Activated CD8-positive, alpha-beta T cell treated with anti-CD3 and anti-CD28 coated beads for 36 hours (primary cell): ENCODE measurements at regions not wholly inside any gene's neighbourhood (a gene's known extent, or its start where the extent isn't known, plus 50 kb on each side); places are given as distances from the start of the nearest gene placed in this dataset.
"Not testable (repeated sequence)": the region's sequence is repeated elsewhere in the genome, so short reads cannot be mapped to it uniquely, and the experiment has no call there.

Experiments
- ATAC-seq: fragments of 200-7000 bp; cut with Tn5 transposase; one replicate; pipeline ENCODE4 v1.10.0; 2021; ENCODE audit warnings: mild to moderate bottlenecking, moderate library complexity
- CTCF ChIA-PET: fragments of 350-600 bp; sonication (Branson Sonifier 250); formaldehyde crosslinking; loops from one replicate; lab custom pipeline; 2021; ENCODE audit warnings: antibody characterized with exemption; lab: Charles Lee
- POLR2A ChIA-PET: fragments of 350-600 bp; sonication (Branson Sonifier 250); formaldehyde crosslinking; loops from one replicate; lab custom pipeline; 2021; ENCODE audit warnings: antibody characterized with exemption; lab: Charles Lee
- DNase-seq: peaks from one replicate; pipeline ENCODE4 v3.0.0-alpha.2; 2020
- H3K27ac Mint-ChIP-seq: one replicate; pipeline ENCODE4 v1.8.0; 2021; ENCODE audit warnings: mild to moderate bottlenecking, mixed read lengths
- H3K27me3 Mint-ChIP-seq: one replicate; pipeline ENCODE4 v1.8.0; 2021; ENCODE audit warnings: mixed read lengths
- H3K36me3 Mint-ChIP-seq: one replicate; pipeline ENCODE4 v1.8.0; 2021; ENCODE audit warnings: low read depth, mixed read lengths
- H3K4me1 Mint-ChIP-seq: one replicate; pipeline ENCODE4 v1.8.0; 2021; ENCODE audit warnings: low read depth, mixed read lengths
- H3K4me3 Mint-ChIP-seq: one replicate; pipeline ENCODE4 v1.8.0; 2021; ENCODE audit warnings: mild to moderate bottlenecking, moderate library complexity, mixed read lengths
- H3K9me3 Mint-ChIP-seq: one replicate; pipeline ENCODE4 v1.8.0; 2021; ENCODE audit warnings: mixed read lengths
- intact Hi-C: fragments of 100-400 bp; cut with micrococcal nuclease; formaldehyde crosslinking; loops from one replicate; pipeline ENCODE4 v1.10.0; 2022

- H3K36me3 Mint-ChIP-seq, H3K27ac Mint-ChIP-seq, intact Hi-C loops, H3K9me3 Mint-ChIP-seq, CTCF ChIA-PET, H3K27me3 Mint-ChIP-seq, ATAC-seq, POLR2A ChIA-PET, H3K4me3 Mint-ChIP-seq, H3K4me1 Mint-ChIP-seq, DNase-seq: not testable (repeated sequence)
These were observed 1319.6 kb downstream of the RPIA start for GRCh38 chr2:90011101-90011443.

- H3K4me3 Mint-ChIP-seq, intact Hi-C loops, POLR2A ChIA-PET, CTCF ChIA-PET, H3K27me3 Mint-ChIP-seq, H3K9me3 Mint-ChIP-seq, H3K4me1 Mint-ChIP-seq, ATAC-seq, H3K36me3 Mint-ChIP-seq, H3K27ac Mint-ChIP-seq, DNase-seq: not testable (repeated sequence)
These were observed 1328.4 kb downstream of the RPIA start for GRCh38 chr2:90019908-90020307.

- H3K4me1 Mint-ChIP-seq, intact Hi-C loops, DNase-seq, H3K27ac Mint-ChIP-seq, H3K4me3 Mint-ChIP-seq, H3K36me3 Mint-ChIP-seq, H3K9me3 Mint-ChIP-seq, ATAC-seq, POLR2A ChIA-PET, H3K27me3 Mint-ChIP-seq, CTCF ChIA-PET: not testable (repeated sequence)
These were observed 1329.8 kb downstream of the RPIA start for GRCh38 chr2:90021234-90021633.

GRCh38 chr2:90027231-90027643 lies 1335.8 kb downstream of the RPIA start:
- H3K27ac Mint-ChIP-seq, H3K36me3 Mint-ChIP-seq, H3K4me3 Mint-ChIP-seq, POLR2A ChIA-PET, ATAC-seq, DNase-seq, intact Hi-C loops, H3K27me3 Mint-ChIP-seq, H3K9me3 Mint-ChIP-seq, CTCF ChIA-PET, H3K4me1 Mint-ChIP-seq: not testable (repeated sequence)

- H3K4me1 Mint-ChIP-seq, H3K4me3 Mint-ChIP-seq, H3K27ac Mint-ChIP-seq, DNase-seq, H3K36me3 Mint-ChIP-seq, H3K9me3 Mint-ChIP-seq, ATAC-seq, intact Hi-C loops, POLR2A ChIA-PET, H3K27me3 Mint-ChIP-seq, CTCF ChIA-PET: not testable (repeated sequence)
These were observed 1337.1 kb downstream of the RPIA start for GRCh38 chr2:90028381-90029079.

- CTCF ChIA-PET, intact Hi-C loops, H3K36me3 Mint-ChIP-seq, H3K27ac Mint-ChIP-seq, H3K27me3 Mint-ChIP-seq, H3K9me3 Mint-ChIP-seq, H3K4me3 Mint-ChIP-seq, H3K4me1 Mint-ChIP-seq, POLR2A ChIA-PET, DNase-seq, ATAC-seq: not testable (repeated sequence)
These were observed 1337.6 kb downstream of the RPIA start for GRCh38 chr2:90029080-90029428.

- H3K4me1 Mint-ChIP-seq, H3K27ac Mint-ChIP-seq, intact Hi-C loops, H3K27me3 Mint-ChIP-seq, CTCF ChIA-PET, H3K4me3 Mint-ChIP-seq, ATAC-seq, POLR2A ChIA-PET, DNase-seq, H3K36me3 Mint-ChIP-seq, H3K9me3 Mint-ChIP-seq: not testable (repeated sequence)
These were observed 1340.8 kb downstream of the RPIA start for GRCh38 chr2:90032269-90032668.

- H3K4me3 Mint-ChIP-seq, CTCF ChIA-PET, POLR2A ChIA-PET, H3K27me3 Mint-ChIP-seq, DNase-seq, H3K9me3 Mint-ChIP-seq, intact Hi-C loops, ATAC-seq, H3K4me1 Mint-ChIP-seq, H3K27ac Mint-ChIP-seq, H3K36me3 Mint-ChIP-seq: not testable (repeated sequence)
These were observed 1344.9 kb downstream of the RPIA start for GRCh38 chr2:90036335-90036734.

- H3K9me3 Mint-ChIP-seq, DNase-seq, POLR2A ChIA-PET, CTCF ChIA-PET, H3K36me3 Mint-ChIP-seq, H3K4me1 Mint-ChIP-seq, intact Hi-C loops, H3K4me3 Mint-ChIP-seq, ATAC-seq, H3K27me3 Mint-ChIP-seq, H3K27ac Mint-ChIP-seq: not testable (repeated sequence)
These were observed 1347.6 kb downstream of the RPIA start for GRCh38 chr2:90039093-90039492.

GRCh38 chr2:90047776-90048175 lies 1356.3 kb downstream of the RPIA start:
- intact Hi-C loops, H3K4me1 Mint-ChIP-seq, POLR2A ChIA-PET, ATAC-seq, H3K27ac Mint-ChIP-seq, H3K27me3 Mint-ChIP-seq, H3K9me3 Mint-ChIP-seq, DNase-seq, H3K4me3 Mint-ChIP-seq, CTCF ChIA-PET, H3K36me3 Mint-ChIP-seq: not testable (repeated sequence)

GRCh38 chr2:90052113-90052631 lies 1360.7 kb downstream of the RPIA start:
- intact Hi-C loops, H3K27ac Mint-ChIP-seq, DNase-seq, H3K9me3 Mint-ChIP-seq, CTCF ChIA-PET, H3K27me3 Mint-ChIP-seq, H3K4me1 Mint-ChIP-seq, ATAC-seq, POLR2A ChIA-PET, H3K4me3 Mint-ChIP-seq, H3K36me3 Mint-ChIP-seq: not testable (repeated sequence)
